Panc1 (cell line): ENCODE measurements at regions not wholly inside any gene's neighbourhood (a gene's known extent, or its start where the extent isn't known, plus 50 kb on each side); places are given as distances from the start of the nearest gene placed in this dataset.

Experiments
- ATAC-seq: fragments of 200-7000 bp; cut with Tn5 transposase; 2 replicates; pipeline ENCODE4 v1.9.1; 2020; ENCODE audit warnings: mild to moderate bottlenecking, moderate library complexity
- BruUV-seq: library from RNA; stranded (reverse); fragments of 400-500 nt; replicated peaks from 2 replicates; lab custom pipeline; 2021; lab: Mats Ljungman, UMichigan
- CTCF ChIA-PET: fragments of 300-600 bp; sonication (Branson Sonifier 250); formaldehyde crosslinking; loops from one replicate; lab custom pipeline; 2022; ENCODE audit warnings: antibody characterized with exemption; lab: Charles Lee
- POLR2A ChIA-PET: fragments of 300-600 bp; sonication (Branson Sonifier 250); formaldehyde crosslinking; loops from one replicate; lab custom pipeline; 2022; ENCODE audit warnings: antibody characterized with exemption; lab: Charles Lee
- DNase-seq: peaks from one replicate; pipeline ENCODE4 v3.0.0-alpha.2; 2010; ENCODE audit warnings: low read depth, low spot score
- H3K27ac ChIP-seq: 2 replicates; pipeline ENCODE4 v1.5.1; 2011; ENCODE audit warnings: mild to moderate bottlenecking, low read length, inconsistent platforms
- H3K27me3 ChIP-seq: fragments of 200-500 bp; sonication (Bioruptor generic); 2 replicates; pipeline ENCODE4 v1.6.0; 2014; ENCODE audit warnings: low read length, inconsistent platforms; ENCODE audit not compliant: control insufficient read depth, insufficient read depth
- H3K36me3 ChIP-seq: fragments of 200-500 bp; sonication (Bioruptor generic); 2 replicates; pipeline ENCODE4 v1.5.1; 2014; ENCODE audit warnings: inconsistent platforms, mild to moderate bottlenecking, low read length, moderate library complexity; ENCODE audit not compliant: control insufficient read depth, insufficient read depth
- H3K4me1 ChIP-seq: 2 replicates; pipeline ENCODE4 v1.5.1; 2011; ENCODE audit warnings: inconsistent platforms, mild to moderate bottlenecking, low read length, moderate library complexity; ENCODE audit not compliant: control insufficient read depth, insufficient read depth
- H3K4me3 ChIP-seq, 2 experiments: 2 replicates each; pipeline ENCODE4 v1.5.1; 2011 to 2012; ENCODE audit warnings: low read depth in 2 of 2, low read length in 2 of 2, mild to moderate bottlenecking in 2 of 2, inconsistent platforms in 1 of 2, moderate library complexity in 1 of 2
- H3K9me3 ChIP-seq: fragments of 200-500 bp; sonication (Bioruptor generic); 2 replicates; pipeline ENCODE4 v1.5.1; 2014; ENCODE audit warnings: low read depth, mild to moderate bottlenecking, inconsistent platforms, low read length, moderate library complexity; ENCODE audit not compliant: control insufficient read depth, insufficient read depth
- CTCF ChIP-seq: fragments of 450-650 bp; IDR thresholded peaks from 2 replicates; pipeline ENCODE4 v1.5.1; 2017; ENCODE audit warnings: mild to moderate bottlenecking
- POLR2AphosphoS5 ChIP-seq: IDR thresholded peaks from 2 replicates; pipeline ENCODE4 v1.6.1; 2012; ENCODE audit warnings: mild to moderate bottlenecking, low read depth, low read length, moderate library complexity
- REST ChIP-seq, 2 experiments: IDR thresholded peaks; 2 replicates each; pipeline ENCODE4 v1.6.1; 2011 to 2012; ENCODE audit warnings: low read depth in 2 of 2, control low read depth in 1 of 2, low read length in 1 of 2, mild to moderate bottlenecking in 1 of 2, moderate library complexity in 1 of 2; ENCODE audit not compliant: insufficient read depth in 1 of 2
- SIN3A ChIP-seq: IDR thresholded peaks from 2 replicates; pipeline ENCODE4 v1.6.1; 2012; ENCODE audit warnings: low read depth, mild to moderate bottlenecking, low read length, moderate library complexity, borderline replicate concordance; ENCODE audit not compliant: insufficient read depth
- TCF7L2 ChIP-seq: IDR thresholded peaks from 2 replicates; pipeline ENCODE4 v1.6.1; 2011; ENCODE audit warnings: mild to moderate bottlenecking, low read depth, low read length, inconsistent platforms
- in situ Hi-C: cut with HindIII; loops from 2 replicates; pipeline ENCODE4 v1.10.0; 2016; ENCODE audit warnings: low sequenced_read_pairs, low pct_unique_long_range_greater_than_20kb
- intact Hi-C: fragments of 100-400 bp; cut with micrococcal nuclease; formaldehyde crosslinking; loops from one replicate; pipeline ENCODE4 v1.10.0; 2022; ENCODE audit not compliant: unreplicated experiment

GRCh38 chr15:62649793-62650420 lies 392.6 kb upstream of the TPM1 start:
- intact Hi-C loops: no loop called here
- POLR2A ChIA-PET: no interaction called here
- H3K4me3 ChIP-seq: no peak overlapping the region

GRCh38 chr15:62653122-62653521 lies 389.4 kb upstream of the TPM1 start:
- no peak for DNase-seq
- Histone ChIP-seq H3K9me3 (no peaks in the 10 kb centered on the region), H3K27ac (no peak overlapping the region), H3K4me3 (no peak overlapping the region), H3K27me3 (no peaks in the 10 kb centered on the region), H3K4me1 (no peaks in the 10 kb centered on the region), H3K36me3 (no peaks in the 10 kb centered on the region)
- in situ Hi-C loops (no loop called here), intact Hi-C loops (no loop called here)
- ChIA-PET POLR2A (no interaction called here), CTCF (no interaction called here)
- no TSS peak for BruUV-seq
- no peak for ATAC-seq
- TF ChIP-seq TCF7L2: no peak
- TF ChIP-seq SIN3A: no peak
- no peak for TF ChIP-seq CTCF
- TF ChIP-seq REST (IDR thresholded peaks at IDR 0.05; ENCODE audit: insufficient read depth in 1 of 2, low read depth in 2 of 2, low read length in 1 of 2): no peak
- TF ChIP-seq POLR2AphosphoS5: no peak

More at GRCh38 chr15:62649793-62650420, 392.6 kb upstream of the TPM1 start:
- H3K27ac ChIP-seq: no peak overlapping the region
- H3K4me1 ChIP-seq: no peaks in the 10 kb centered on the region
- BruUV-seq: no TSS peak
- TF ChIP-seq POLR2AphosphoS5: no peak
- no peak for TF ChIP-seq SIN3A
- no peak for TF ChIP-seq TCF7L2
- TF ChIP-seq CTCF: no peak
- TF ChIP-seq REST (IDR thresholded peaks at IDR 0.05; ENCODE audit: insufficient read depth in 1 of 2, low read depth in 2 of 2, low read length in 1 of 2): no peak
- no peaks in the 10 kb centered on the region for H3K9me3 ChIP-seq
- no peaks in the 10 kb centered on the region for H3K27me3 ChIP-seq
- DNase-seq (no peak), ATAC-seq (no peak)
- CTCF ChIA-PET: no interaction called here
- no peaks in the 10 kb centered on the region for H3K36me3 ChIP-seq
- in situ Hi-C loops: no loop called here
